ENCODE measurements at regions not wholly inside any gene's neighbourhood (a gene's known extent, or its start where the extent isn't known, plus 50 kb on each side); places are given as distances from the start of the nearest gene placed in this dataset.

GRCh38 chr2:210919128-210919527 is 362.7 kb downstream of the CPS1 start:
- no peak for DNase-seq (ENCODE audit: low spot score)
- intact Hi-C loops (cut with micrococcal nuclease; ENCODE audit: unreplicated experiment), result no loop called here
- no peaks in the 10 kb centered on the region for H3K9me2 ChIP-seq (ENCODE audit: insufficient read depth, low read length)
- CTCF ChIA-PET (ENCODE audit: unreplicated experiment), result no interaction called here
- TF ChIP-seq EZH2phosphoT487 (IDR thresholded peaks at IDR 0.05; ENCODE audit: borderline replicate concordance, low read depth, low read length) (no peak), CTCF (conservative IDR thresholded peaks at IDR 0.05; ENCODE audit: low read length) (no peak)
- no peak overlapping the region for H2AFZ ChIP-seq (ENCODE audit: low read length)
- H4K20me1 ChIP-seq (ENCODE audit: insufficient read depth, low read length), result no peaks in the 10 kb centered on the region
- no peaks in the 10 kb centered on the region for H3K79me2 ChIP-seq (ENCODE audit: insufficient read depth, low read depth, low read length)
- no peaks in the 10 kb centered on the region for H3K4me1 ChIP-seq (ENCODE audit: insufficient read depth, low read length, poor library complexity, severe bottlenecking)
- H3K9me3 ChIP-seq (ENCODE audit: low read length), result no peaks in the 10 kb centered on the region
- no peak overlapping the region for H3K4me2 ChIP-seq (ENCODE audit: low read length)
- no peak overlapping the region for H3K4me3 ChIP-seq (ENCODE audit: low read depth, low read length, poor library complexity, severe bottlenecking)
- no peaks in the 10 kb centered on the region for H3K36me3 ChIP-seq (ENCODE audit: insufficient read depth, low read length)
- H3K27ac ChIP-seq (ENCODE audit: low read depth, low read length, poor library complexity, severe bottlenecking), result no peak overlapping the region
- POLR2A ChIA-PET, result no interaction called here
- BruUV-seq (replicated peaks), result no TSS peak

- Histone ChIP-seq H4K20me1 (ENCODE audit: insufficient read depth, low read length) (no peaks in the 10 kb centered on the region), H3K36me3 (ENCODE audit: insufficient read depth, low read length) (no peaks in the 10 kb centered on the region), H3K4me3 (ENCODE audit: low read depth, low read length, poor library complexity, severe bottlenecking) (no peak overlapping the region), H3K79me2 (ENCODE audit: insufficient read depth, low read depth, low read length) (no peaks in the 10 kb centered on the region), H3K4me2 (ENCODE audit: low read length) (no peak overlapping the region), H2AFZ (ENCODE audit: low read length) (no peak overlapping the region), H3K9me2 (ENCODE audit: insufficient read depth, low read length) (no peaks in the 10 kb centered on the region), H3K4me1 (ENCODE audit: insufficient read depth, low read length, poor library complexity, severe bottlenecking) (no peaks in the 10 kb centered on the region), H3K27ac (ENCODE audit: low read depth, low read length, poor library complexity, severe bottlenecking) (no peak overlapping the region), H3K9me3 (ENCODE audit: low read length) (no peaks in the 10 kb centered on the region)
- TF ChIP-seq CTCF (conservative IDR thresholded peaks at IDR 0.05; ENCODE audit: low read length) (no peak), EZH2phosphoT487 (IDR thresholded peaks at IDR 0.05; ENCODE audit: borderline replicate concordance, low read depth, low read length) (no peak)
- ChIA-PET CTCF (ENCODE audit: unreplicated experiment) (no interaction called here), POLR2A (interaction anchor here (1.1 kb wide), 1 partner anchor 9 kb away, joined by 3 read pairs; no protein-coding TSS in a partner anchor)
- intact Hi-C loops (cut with micrococcal nuclease; ENCODE audit: unreplicated experiment), result no loop called here
- no peak for DNase-seq (ENCODE audit: low spot score)
- no TSS peak for BruUV-seq (replicated peaks)
These were observed 366.0 kb downstream of the CPS1 start for GRCh38 chr2:210922419-210922818.

- Histone ChIP-seq H3K9me3 (ENCODE audit: low read length) (no peaks in the 10 kb centered on the region), H4K20me1 (ENCODE audit: insufficient read depth, low read length) (no peaks in the 10 kb centered on the region), H2AFZ (ENCODE audit: low read length) (no peak overlapping the region), H3K4me2 (ENCODE audit: low read length) (no peak overlapping the region), H3K4me1 (ENCODE audit: insufficient read depth, low read length, poor library complexity, severe bottlenecking) (no peaks in the 10 kb centered on the region), H3K27ac (ENCODE audit: low read depth, low read length, poor library complexity, severe bottlenecking) (no peak overlapping the region), H3K9me2 (ENCODE audit: insufficient read depth, low read length) (no peaks in the 10 kb centered on the region), H3K4me3 (ENCODE audit: low read depth, low read length, poor library complexity, severe bottlenecking) (no peak overlapping the region), H3K79me2 (ENCODE audit: insufficient read depth, low read depth, low read length) (no peaks in the 10 kb centered on the region), H3K36me3 (ENCODE audit: insufficient read depth, low read length) (no peaks in the 10 kb centered on the region)
- DNase-seq (ENCODE audit: low spot score), result no peak
- ChIA-PET POLR2A (no interaction called here), CTCF (ENCODE audit: unreplicated experiment) (no interaction called here)
- TF ChIP-seq EZH2phosphoT487 (IDR thresholded peaks at IDR 0.05; ENCODE audit: borderline replicate concordance, low read depth, low read length) (no peak), CTCF (conservative IDR thresholded peaks at IDR 0.05; ENCODE audit: low read length) (no peak)
- no TSS peak for BruUV-seq (replicated peaks)
- intact Hi-C loops (cut with micrococcal nuclease; ENCODE audit: unreplicated experiment), result no loop called here
These were observed 372.3 kb downstream of the CPS1 start for GRCh38 chr2:210928714-210929113.
